COLO668 (cell line): ENCODE measurements at regions not wholly inside any gene's neighbourhood (a gene's known extent, or its start where the extent isn't known, plus 50 kb on each side); places are given as distances from the start of the nearest gene placed in this dataset.
"Not testable (repeated sequence)": the region's sequence is repeated elsewhere in the genome, so short reads cannot be mapped to it uniquely, and the experiment has no call there.

Source experiments
- DNase-seq: peaks from one replicate; lab custom pipeline; 2025; ENCODE audit not compliant: unreplicated experiment; lab: John Stamatoyannopoulos, UW

DNA sequence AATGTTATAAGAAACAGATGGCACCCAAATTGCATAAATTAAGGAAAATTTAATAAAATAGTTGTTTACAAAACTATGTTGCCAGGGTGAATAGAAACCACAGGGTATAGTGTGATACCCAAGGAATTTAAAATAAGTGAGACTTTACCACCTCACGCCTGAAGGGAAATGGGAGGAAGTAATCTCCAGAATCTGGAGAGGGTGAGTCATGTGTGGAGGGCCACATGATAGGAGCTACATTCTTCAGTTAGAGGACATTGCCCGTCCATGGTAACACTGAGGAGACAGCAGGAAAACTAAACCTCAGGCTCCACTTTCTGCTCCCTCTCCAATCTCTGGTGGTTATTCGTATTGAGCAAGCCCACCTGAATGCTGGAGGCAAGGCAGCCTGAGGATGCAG, 97.2 kb upstream of the NXPH2 start:
- no peak for DNase-seq

DNA sequence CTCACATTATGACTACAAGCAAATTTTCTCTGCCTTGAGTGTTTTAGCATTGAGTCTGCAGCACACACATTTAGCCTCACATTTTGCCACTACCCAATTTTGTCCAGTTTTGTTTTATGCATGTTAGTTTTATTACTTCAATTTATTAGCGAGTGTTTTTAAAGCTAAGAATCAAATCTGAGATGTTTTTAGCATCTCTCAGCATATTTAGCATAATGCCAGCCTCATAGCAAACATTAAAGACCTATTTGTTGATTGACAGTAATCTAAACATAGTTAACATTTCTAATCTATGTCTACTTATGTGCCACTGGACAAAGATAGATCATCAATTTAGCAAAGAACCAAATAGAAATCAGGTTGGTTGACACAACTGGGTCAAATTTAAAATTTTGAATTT, 94.1 kb upstream of the NXPH2 start:
- no peak for DNase-seq

DNA sequence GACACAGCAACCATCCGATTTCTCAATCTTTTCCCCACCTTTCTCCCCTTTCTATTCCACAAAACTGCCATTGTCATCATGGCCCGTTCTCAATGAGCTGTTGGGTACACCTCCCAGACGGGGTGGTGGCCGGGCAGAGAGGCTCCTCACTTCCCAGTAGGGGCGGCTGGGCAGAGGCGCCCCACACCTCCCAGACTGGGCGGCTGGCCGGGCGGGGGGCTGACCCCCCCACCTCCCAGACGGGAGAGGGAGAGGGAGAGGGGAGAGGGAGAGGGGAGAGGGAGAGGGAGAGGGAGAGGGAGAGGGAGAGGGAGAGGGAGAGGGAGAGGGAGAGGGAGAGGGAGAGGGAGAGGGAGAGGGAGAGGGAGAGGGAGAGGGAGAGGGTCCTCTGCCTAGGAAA, 91.9 kb upstream of the NXPH2 start:
- DNase-seq: not testable (repeated sequence)

DNA sequence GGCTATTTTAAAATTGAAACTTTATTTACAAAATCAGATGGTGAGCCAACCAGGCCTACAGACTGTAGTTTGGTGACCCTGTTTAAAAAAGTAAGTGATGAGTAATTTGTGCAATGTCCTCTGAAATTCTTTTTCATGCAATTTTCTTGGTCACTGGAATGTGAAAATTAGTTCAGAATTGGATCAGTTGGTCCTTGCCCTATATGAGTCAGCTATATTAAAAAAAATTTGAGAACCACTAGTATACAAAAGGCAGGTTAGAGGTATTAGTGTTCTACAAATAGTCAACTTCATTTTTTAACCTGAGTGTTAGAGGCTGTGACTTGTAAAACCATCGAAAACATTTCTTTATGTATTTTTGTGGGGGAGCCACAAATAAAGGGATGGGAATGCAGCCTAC, 91.1 kb upstream of the NXPH2 start:
- no peak for DNase-seq

DNA sequence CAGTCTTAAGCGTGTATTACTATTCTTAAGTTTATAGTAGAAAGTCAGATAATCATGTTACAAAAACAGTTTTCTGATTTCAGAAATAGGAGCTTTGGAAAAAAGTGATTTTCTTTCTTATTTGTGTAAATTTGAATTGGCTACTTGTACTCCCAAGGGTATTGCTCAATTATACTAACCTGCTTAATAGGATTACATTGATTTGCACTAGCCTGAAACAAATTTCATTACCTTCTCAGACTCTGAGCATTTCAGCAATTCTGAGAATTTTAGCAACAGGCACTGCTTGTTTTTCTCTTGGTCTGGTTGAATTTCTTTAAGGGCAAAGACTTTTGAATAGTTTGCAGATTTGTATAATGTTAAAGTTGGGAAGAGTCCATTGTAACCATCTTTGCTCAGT, 87.2 kb upstream of the NXPH2 start:
- DNase-seq: no peak

DNA sequence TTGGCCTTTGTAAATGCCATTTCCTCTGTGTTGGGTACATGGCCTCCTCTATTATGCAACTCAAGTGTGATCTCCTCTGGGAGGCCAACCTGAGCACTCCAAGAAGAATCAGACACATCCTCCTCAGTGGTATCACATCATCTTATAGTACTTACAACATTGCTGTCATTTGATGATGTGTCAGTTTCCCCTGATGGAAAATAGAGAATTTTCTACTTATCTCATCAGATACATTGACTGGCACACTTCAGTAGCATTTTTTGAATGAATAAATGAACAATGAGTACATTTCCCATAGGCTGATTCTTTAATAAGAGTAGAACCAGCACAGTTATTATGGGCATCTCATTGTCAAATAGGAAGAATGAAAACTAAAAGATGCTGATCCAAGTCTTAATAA, 86.6 kb upstream of the NXPH2 start:
- DNase-seq: no peak

DNA sequence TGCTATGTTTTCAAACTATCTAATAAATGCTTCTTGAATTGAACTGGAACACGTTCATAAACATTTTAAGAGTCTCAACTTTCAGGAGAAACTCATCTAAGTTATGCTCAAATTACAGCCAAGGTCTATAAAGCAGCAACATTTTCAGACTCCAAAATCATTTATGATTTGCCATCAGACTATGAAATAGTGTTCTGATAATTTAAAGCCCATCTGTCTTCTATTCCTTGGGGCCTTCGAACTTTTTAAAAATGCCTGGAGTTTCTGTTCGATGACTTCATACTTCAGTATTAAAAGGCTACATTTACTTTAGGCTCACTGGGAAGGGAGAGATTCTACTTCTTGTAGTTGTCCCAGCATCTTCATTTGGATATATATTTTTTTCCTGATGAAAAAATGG, 73.6 kb upstream of the NXPH2 start:
- DNase-seq: no peak

DNA sequence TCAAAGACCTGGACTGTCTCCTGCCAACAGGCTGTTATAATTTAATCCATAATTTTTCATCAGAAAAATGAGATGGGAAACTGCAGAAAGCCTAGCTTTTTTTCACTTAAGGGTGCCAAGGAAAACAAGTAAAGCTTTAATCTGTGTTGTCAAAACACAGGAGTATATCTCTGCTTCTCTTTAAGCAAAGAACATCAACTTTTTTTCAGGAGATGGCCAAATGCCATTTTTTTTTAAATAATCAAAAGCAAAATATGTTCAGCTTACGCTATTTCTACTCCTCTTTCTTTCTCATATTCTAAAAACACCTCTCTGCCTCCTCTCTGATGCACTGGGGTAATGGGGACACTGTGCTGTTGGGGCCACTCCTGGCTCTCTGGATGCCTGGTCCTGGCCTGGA, 73.1 kb upstream of the NXPH2 start:
- DNase-seq: no peak

DNA sequence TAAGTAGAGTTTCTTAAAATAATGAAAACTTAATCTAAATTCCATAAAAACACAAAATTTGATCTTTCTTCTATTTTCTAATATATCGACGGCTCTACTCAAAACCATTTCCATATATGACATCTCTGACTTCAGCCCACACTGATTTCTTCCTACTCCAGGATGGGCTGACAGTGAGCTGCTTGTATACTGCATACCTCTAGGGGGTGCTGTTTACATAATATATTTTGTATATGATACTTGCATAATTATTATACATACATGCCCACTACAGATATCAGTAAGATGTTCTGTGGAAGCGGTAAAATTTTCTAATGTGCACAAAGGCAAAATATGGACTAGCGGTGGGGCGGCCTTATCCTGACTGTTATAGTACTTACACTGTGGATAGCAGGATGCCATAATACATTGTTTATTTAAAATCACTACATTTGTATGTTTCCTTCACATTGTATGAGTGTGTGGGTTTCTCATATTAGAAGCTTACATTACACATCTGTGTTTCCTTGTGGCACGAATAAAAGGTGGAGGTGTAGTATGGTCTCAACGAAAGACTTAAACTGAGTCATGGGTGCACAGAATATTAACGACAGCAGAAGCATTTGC, 66.1 kb upstream of the NXPH2 start:
- no peak for DNase-seq

DNA sequence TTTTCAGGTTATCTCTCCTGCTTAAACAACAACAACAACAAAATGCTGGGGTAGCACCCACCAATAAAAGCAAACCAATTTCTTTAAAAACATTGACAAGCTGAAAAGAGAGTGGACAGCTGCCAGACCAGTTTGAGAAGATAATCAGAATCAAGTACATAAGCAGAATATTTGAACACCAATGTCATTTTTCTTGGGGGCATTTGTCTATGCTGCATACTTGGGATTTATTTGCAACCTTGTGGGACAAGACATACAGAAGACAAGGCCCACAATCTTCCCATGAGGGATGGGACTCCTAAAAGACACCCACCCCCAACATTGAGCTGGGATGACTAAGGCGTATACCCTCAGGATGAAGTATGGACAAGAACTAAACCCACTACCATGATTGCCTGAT, 62.2 kb upstream of the NXPH2 start:
- no peak for DNase-seq

DNA sequence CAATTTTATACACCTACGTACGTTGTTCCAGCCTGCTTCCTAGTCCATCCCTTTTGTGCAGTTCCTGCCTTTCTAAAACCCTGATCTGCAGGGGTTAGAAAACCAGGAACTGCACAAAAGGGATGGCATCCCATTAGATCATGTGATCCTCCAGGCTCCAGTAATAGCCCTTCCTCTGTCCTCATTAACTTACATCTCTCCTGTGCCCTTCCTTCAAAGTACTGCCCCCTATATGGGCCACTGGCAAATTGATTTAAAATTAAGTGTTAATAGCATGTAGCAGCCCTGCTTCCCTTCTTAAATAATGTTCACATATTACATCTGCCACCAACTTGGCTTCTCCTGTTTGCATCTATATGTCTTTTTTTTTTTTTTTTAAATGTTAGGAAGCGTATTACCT, 61.3 kb upstream of the NXPH2 start:
- DNase-seq: no peak

DNA sequence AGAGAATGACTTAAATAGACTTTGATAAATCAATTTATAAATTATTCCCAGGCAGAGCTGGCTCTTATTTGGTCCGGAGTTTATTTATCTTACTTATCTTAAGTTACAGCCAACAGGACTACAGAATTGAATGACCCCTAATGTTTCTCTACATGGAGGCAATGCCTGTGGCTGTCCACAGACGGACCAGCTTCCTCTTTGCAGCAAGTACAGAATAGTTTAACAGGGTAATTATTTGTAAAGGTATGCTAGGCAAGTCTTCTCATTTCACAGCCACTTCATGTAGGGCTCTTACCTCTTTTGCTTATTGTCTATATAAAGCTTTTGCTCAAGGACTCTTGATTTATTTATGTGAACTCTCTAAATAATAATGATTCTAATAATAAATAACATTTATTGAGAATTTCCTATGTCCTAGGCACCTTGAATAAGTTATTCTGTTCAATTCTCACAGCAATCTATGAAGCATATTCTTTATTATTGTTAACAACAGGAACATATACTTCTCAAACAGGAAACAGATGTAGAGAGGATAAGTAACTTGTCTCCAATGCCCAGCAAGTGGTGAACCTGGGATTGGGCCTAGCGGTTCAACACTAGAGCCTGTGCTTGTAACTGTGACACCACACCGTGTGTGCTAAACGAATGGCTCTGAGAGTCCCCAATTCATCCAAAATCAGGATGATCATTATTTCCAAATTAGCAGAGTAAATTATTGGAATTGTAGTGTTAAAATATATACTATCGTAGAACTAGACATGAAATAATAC, 58.8 kb upstream of the NXPH2 start:
- no peak for DNase-seq

DNA sequence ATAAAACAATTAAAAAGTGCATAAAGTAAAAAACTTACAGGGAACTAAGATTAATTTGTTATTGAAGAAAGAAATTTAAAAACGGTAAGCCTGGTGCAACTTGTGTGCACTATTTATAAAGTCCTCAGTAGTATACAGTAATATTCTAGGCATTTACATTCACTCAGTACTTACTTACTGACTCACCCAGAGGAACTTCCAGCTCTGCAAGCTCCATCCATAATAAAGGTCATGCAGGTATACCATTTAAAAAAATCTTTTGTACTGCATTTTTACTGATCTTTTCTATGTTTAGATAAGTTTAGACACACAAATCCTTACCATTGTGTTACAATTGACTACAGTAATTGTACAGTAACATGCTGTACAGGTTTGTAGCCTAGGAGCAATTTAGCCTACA, 51.5 kb upstream of the NXPH2 start:
- DNase-seq: no peak

DNA sequence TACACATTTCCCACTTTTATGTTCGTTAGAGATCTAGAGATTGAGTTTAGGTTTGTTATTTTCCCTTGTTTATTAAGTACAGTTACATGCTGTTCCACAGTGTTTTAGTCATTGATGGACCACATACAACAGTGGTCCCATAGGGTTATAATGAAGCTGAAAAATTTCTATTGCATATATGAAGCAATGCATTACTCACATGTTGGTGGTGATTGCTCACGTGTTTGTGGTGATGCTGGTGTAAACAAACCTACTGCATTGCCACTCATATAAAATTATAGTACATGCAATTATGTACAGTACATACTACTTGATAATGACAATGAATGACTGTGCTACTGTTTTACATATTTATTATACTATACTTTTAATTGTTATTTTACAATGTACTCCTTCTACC, 51.0 kb upstream of the NXPH2 start:
- no peak for DNase-seq

DNA sequence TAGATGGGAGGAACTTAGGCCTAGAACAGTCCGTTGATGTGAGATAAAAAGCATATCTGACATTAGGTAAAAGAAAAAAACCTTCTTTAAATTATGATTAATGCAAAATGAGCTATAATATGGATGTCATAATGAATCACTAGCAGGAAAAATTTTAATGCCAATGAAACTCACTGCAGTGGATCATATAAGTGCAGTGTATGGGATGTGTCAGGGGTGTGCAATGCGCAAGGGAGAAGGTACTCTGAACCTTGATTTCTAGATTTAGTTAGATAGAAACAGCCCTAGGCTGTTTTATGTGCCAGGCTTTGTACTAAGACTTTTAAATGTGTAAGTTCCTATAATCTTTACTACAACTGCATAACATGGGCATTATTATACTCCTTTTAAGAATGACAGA, 50.4 kb upstream of the NXPH2 start:
- no peak for DNase-seq
